ENCODE measurements at regions not wholly inside any gene's neighbourhood (a gene's known extent, or its start where the extent isn't known, plus 50 kb on each side); places are given as distances from the start of the nearest gene placed in this dataset.

- DNase-seq (ENCODE audit: insufficient read length, low spot score) (no peak), FAIRE-seq (no peak)
These were observed 105.4 kb upstream of the KCNK2 start for GRCh38 chr1:214977110-214977509.

- FAIRE-seq = no peak
These were observed 104.7 kb upstream of the KCNK2 start for GRCh38 chr1:214977700-214978374.

DNA sequence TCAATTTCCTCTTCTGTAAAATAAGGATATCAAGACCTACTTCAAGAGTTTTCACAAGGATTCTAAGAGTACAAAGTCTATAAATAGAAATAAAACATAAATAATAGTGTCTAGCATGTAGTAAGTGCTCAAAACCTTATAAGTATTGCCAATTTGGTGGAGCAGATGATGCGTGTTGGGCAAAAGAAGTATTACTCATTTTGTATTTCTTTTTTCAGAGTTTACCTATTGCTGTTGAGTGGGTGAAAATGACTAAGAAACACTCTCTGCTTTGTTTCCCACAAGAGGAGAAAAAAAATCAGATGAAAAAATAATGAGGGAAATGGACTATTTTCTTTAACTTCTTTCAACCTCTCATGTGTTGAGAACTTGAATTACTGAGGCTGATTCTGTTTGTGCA lies 103.3 kb upstream of the KCNK2 start:
- FAIRE-seq (no peak), DNase-seq (ENCODE audit: insufficient read length, low spot score) (no peak)

More at GRCh38 chr1:214977700-214978374, 104.7 kb upstream of the KCNK2 start:
- no peak for DNase-seq (ENCODE audit: insufficient read length, low spot score)

DNA sequence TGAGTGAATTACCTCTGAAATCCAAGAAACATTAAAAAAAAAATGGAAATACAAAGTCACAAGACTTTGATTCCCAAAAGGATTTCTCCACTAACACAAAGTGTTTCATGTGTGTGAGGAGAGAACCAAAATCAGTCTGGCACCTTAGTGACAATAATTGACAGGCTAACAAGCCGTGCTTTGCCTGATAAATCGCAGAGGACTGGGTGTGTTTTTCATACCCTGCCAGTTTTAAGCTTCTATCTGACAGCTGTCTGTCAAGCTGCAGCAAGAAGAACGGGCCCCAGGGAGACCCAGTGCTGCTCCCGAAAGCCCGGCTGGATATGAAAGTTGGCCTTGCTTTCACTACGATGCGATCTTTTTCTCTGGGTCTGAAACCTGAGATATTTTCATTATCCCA lies 101.6 kb upstream of the KCNK2 start:
- DNase-seq (ENCODE audit: insufficient read length, low spot score) (no peak), FAIRE-seq (no peak)

DNA sequence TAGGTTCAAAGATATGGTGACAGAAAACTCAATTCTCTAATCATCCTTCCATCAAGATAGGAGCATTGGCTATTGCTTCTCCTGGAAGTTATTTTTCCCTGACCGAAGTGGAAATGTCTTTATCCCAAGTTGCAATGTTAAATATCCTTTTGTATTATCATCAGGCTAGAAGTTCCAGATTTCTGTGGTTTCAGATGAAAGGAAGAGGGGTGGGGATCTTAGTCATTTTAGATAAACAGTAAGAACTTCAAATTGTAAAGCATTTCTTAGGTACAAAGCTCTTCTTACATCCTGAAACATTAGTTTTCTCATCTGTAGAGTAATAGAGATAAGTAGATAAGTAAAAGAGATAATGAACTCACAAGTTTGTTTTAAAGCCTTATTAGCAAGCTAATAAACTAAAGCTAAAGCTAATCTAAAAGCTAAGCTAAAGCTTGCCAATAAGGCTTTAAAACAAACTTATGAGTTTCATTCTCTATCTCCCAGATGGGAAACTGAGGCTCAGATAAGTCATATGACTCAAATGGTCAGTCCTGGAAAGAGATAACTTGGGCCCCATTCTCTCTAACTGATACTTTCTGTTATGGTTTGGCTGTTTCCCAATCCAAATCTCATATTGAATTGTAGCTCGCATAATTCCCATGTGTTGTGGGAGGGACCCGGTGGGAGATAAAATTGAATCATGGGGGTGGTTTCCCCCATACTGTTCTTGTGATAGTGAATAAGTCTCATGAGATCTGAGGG lies 99.2 kb upstream of the KCNK2 start:
- FAIRE-seq (no peak), DNase-seq (ENCODE audit: insufficient read length, low spot score) (no peak)

DNA sequence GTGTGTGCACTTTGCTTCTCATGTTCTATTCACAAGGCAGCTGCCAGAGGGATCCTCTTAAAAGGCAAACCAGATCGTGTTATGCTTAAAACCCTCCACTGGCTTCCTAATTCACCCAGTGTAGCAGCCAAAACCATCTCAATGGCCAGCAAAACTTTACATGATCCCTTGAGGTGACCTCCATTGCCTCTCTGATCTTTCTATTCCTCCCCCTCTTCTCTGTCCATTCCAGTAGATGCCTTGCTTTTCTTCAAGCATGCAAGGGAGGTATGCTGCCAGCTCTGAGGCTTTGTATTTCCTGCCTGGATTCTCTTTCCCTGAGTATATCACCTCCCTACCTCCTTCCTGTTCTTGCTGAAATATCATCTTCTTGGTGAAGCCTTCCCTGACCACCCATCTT lies 93.2 kb upstream of the KCNK2 start:
- DNase-seq (ENCODE audit: insufficient read length, low spot score) (no peak), FAIRE-seq (no peak)

DNA sequence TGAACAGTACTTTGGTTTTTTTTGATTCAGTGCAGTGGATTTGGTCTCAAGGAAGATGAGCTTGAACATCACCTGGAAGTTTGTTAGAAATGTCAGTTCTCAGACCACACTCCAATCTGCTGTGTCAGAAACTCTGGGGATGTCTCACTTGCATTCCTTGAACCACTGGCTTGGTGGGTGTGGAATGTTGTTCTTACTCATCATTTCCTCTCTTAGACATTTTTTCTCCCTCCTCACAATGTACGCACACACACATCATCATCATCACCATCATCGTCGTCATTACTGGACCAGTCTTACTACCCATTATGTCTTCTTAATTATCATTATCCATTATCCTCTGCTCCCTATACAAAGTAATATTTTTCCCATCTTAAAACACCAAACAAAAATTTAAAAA lies 91.9 kb upstream of the KCNK2 start:
- DNase-seq (ENCODE audit: insufficient read length, low spot score) (peak; percentile 68), FAIRE-seq (peak; percentile 92)

GRCh38 chr1:214991691-214992315 lies 90.7 kb upstream of the KCNK2 start:
- FAIRE-seq (no peak), DNase-seq (ENCODE audit: insufficient read length, low spot score) (no peak)

GRCh38 chr1:214993419-214993818 lies 89.1 kb upstream of the KCNK2 start:
- DNase-seq (ENCODE audit: insufficient read length, low spot score) = no peak
- FAIRE-seq = no peak

GRCh38 chr1:214997685-214998084 lies 84.9 kb upstream of the KCNK2 start:
- no peak for DNase-seq (ENCODE audit: insufficient read length, low spot score)
- FAIRE-seq = no peak

- FAIRE-seq (no peak), DNase-seq (ENCODE audit: insufficient read length, low spot score) (no peak)
These were observed 81.0 kb upstream of the KCNK2 start for GRCh38 chr1:215001419-215002021.

GRCh38 chr1:215002471-215002870 lies 80.1 kb upstream of the KCNK2 start:
- FAIRE-seq = no peak
- no peak for DNase-seq (ENCODE audit: insufficient read length, low spot score)

- no peak for FAIRE-seq
- DNase-seq (ENCODE audit: insufficient read length, low spot score) = no peak
These were observed 78.9 kb upstream of the KCNK2 start for GRCh38 chr1:215003686-215004085.

- FAIRE-seq = no peak
- DNase-seq (ENCODE audit: insufficient read length, low spot score) = no peak
These were observed 78.3 kb upstream of the KCNK2 start for GRCh38 chr1:215004121-215004827.

GRCh38 chr1:215005078-215005477 lies 77.5 kb upstream of the KCNK2 start:
- no peak for DNase-seq (ENCODE audit: insufficient read length, low spot score)
- FAIRE-seq = no peak

DNA sequence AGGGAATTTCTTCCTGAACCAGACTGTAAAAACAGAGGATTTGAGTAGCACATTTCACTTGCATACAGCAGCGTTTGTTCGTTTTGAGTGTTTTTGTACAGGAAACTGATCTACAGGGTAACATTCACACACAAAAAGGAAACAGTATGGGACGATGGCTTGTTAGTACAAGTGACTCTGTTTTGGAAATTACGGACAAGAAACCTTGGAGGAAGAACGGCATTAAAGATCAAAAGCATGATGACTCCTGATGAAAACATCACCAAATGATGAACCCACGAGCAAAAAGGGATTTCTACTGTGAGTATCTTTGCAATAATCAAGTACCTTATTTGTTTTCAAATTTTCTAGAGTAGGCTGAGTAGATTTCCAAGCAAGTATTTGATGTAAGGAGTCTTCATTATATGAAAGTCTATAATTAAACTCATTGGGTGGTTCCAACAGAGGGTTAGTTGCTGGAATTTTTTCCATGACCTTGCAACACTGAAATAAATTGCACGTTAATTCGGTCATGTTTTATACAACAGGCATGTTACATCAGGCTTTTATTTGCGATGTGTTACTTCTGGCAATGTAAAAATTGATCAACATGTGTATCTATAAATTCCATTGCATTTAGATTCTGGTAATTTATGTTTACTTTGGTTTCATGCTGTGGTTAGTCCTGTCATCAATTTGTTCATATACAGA lies 76.7 kb upstream of the KCNK2 start:
- no peak for FAIRE-seq
- DNase-seq (ENCODE audit: insufficient read length, low spot score) = no peak

GRCh38 chr1:215007880-215008279 lies 74.7 kb upstream of the KCNK2 start:
- FAIRE-seq (no peak), DNase-seq (ENCODE audit: insufficient read length, low spot score) (no peak)

GRCh38 chr1:215018555-215018954 lies 64.0 kb upstream of the KCNK2 start:
- FAIRE-seq (no peak), DNase-seq (ENCODE audit: insufficient read length, low spot score) (no peak)

DNA sequence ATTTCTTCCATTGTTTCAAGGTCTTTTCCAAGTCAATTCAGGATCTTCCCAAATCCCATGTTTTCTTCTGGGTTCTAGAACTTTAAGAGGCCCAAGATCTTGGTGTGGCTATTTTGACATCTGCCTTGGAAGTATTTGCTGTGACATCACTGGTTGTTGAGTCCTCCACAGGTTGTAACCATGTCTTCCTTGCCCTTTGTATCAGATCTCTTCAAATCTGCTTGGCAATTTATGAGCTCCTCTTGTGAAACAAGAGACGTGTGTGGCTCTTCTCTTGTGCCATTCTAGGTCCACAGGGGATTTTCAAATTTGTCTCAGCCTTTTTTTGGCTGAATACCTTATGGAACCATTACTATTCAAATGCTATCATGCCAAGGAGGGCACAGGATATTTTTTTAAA lies 60.3 kb upstream of the KCNK2 start:
- FAIRE-seq (no peak), DNase-seq (ENCODE audit: insufficient read length, low spot score) (no peak)

DNA sequence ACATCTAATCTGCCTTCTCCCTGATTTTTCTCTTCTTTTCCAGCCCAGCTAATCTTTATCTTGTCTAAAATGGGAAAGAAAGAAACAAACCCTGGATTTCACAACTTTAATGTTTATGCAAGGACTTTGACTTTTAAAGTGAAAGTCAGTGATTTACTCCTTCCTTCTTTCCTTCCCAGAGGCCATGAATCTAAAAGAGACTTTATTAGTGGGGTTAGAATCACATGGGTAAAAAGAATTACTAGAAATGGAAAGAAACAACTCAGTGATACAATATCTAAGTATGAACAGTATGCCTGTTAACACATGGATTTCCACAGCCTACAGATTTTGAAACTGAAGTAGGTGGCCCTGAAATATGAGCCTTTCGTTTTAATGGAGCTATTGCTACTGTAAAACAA lies 59.8 kb upstream of the KCNK2 start:
- FAIRE-seq = no peak

More for the DNA sequence above, 59.8 kb upstream of the KCNK2 start:
- DNase-seq (ENCODE audit: insufficient read length, low spot score) = no peak

All from HTR-8/SVneo (cell line).